OCI-LY7 (cell line): ENCODE measurements at regions not wholly inside any gene's neighbourhood (a gene's known extent, or its start where the extent isn't known, plus 50 kb on each side); places are given as distances from the start of the nearest gene placed in this dataset.

Experiments used
- BruUV-seq: library from RNA; stranded (reverse); fragments of 400-500 nt; replicated peaks from 2 replicates; lab custom pipeline; 2021; lab: Mats Ljungman, UMichigan
- CTCF ChIA-PET: fragments of 300-600 bp; sonication (Branson Sonifier 250); formaldehyde crosslinking; loops from one replicate; lab custom pipeline; 2022; ENCODE audit warnings: antibody characterized with exemption; ENCODE audit not compliant: unreplicated experiment; lab: Charles Lee
- POLR2A ChIA-PET: fragments of 300-600 bp; sonication (Branson Sonifier 250); formaldehyde crosslinking; loops from one replicate; lab custom pipeline; 2022; ENCODE audit warnings: antibody characterized with exemption; lab: Charles Lee
- DNase-seq: peaks from one replicate; pipeline ENCODE4 v3.0.0-alpha.2; 2015; ENCODE audit warnings: low spot score
- H2AFZ ChIP-seq: fragments of 200-600 bp; sonication (generic), shearing (Covaris generic); 2 replicates; pipeline ENCODE4 v1.6.1; 2014; ENCODE audit warnings: mild to moderate bottlenecking, antibody characterized with exemption, low read length, moderate library complexity
- H3K27ac ChIP-seq: fragments of 200-600 bp; sonication (generic); 2 replicates; pipeline ENCODE4 v1.5.1; 2014; ENCODE audit warnings: mixed run types, low read depth, mild to moderate bottlenecking, moderate library complexity, low read length, inconsistent platforms; ENCODE audit not compliant: poor library complexity, severe bottlenecking
- H3K36me3 ChIP-seq: fragments of 200-600 bp; sonication (generic); 2 replicates; pipeline ENCODE4 v1.6.1; 2014; ENCODE audit warnings: mild to moderate bottlenecking, antibody characterized with exemption, low read length, moderate library complexity, mixed read lengths; ENCODE audit not compliant: insufficient read depth
- H3K4me1 ChIP-seq: fragments of 200-600 bp; sonication (generic); 2 replicates; pipeline ENCODE4 v1.5.1; 2014; ENCODE audit warnings: mild to moderate bottlenecking, low read length; ENCODE audit not compliant: insufficient read depth, poor library complexity, severe bottlenecking
- H3K4me2 ChIP-seq: fragments of 200-600 bp; sonication (generic); 2 replicates; pipeline ENCODE4 v1.6.1; 2014; ENCODE audit warnings: mild to moderate bottlenecking, low read length
- H3K4me3 ChIP-seq: fragments of 200-600 bp; sonication (generic); 2 replicates; pipeline ENCODE4 v1.5.1; 2014; ENCODE audit warnings: mild to moderate bottlenecking, low read depth, low read length; ENCODE audit not compliant: poor library complexity, severe bottlenecking
- H3K79me2 ChIP-seq: fragments of 200-600 bp; sonication (generic); 2 replicates; pipeline ENCODE4 v1.6.1; 2016; ENCODE audit warnings: low read depth, mild to moderate bottlenecking, low read length, moderate library complexity, mixed read lengths; ENCODE audit not compliant: insufficient read depth
- H3K9me2 ChIP-seq: fragments of 200-600 bp; sonication (generic); 2 replicates; pipeline ENCODE4 v1.6.1; 2016; ENCODE audit warnings: mild to moderate bottlenecking, low read length, mixed read lengths; ENCODE audit not compliant: insufficient read depth
- H3K9me3 ChIP-seq: fragments of 200-600 bp; sonication (generic); 2 replicates; pipeline ENCODE4 v1.6.1; 2014; ENCODE audit warnings: mild to moderate bottlenecking, mixed run types, low read length, mixed read lengths
- H4K20me1 ChIP-seq: fragments of 200-600 bp; sonication (generic); 2 replicates; pipeline ENCODE4 v1.6.1; 2014; ENCODE audit warnings: mild to moderate bottlenecking, antibody characterized with exemption, low read length, moderate library complexity, mixed read lengths; ENCODE audit not compliant: insufficient read depth
- EZH2phosphoT487 ChIP-seq: fragments of 200-600 bp; sonication (generic); IDR thresholded peaks from 2 replicates; pipeline ENCODE4 v1.6.1; 2018; ENCODE audit warnings: low read depth, borderline replicate concordance, mild to moderate bottlenecking, mixed run types, antibody characterized with exemption, low read length, moderate library complexity, mixed read lengths
- intact Hi-C: fragments of 100-400 bp; cut with micrococcal nuclease; formaldehyde crosslinking; loops from one replicate; pipeline ENCODE4 v1.10.0; 2022; ENCODE audit not compliant: unreplicated experiment
- TF ChIP-seq, protein P1 (sequence below): fragments of 200-600 bp; sonication (generic); conservative IDR thresholded peaks from 2 replicates; pipeline ENCODE4 v1.5.1; 2014; ENCODE audit warnings: mild to moderate bottlenecking, antibody characterized with exemption, low read length, moderate library complexity, mixed read lengths

DNA sequence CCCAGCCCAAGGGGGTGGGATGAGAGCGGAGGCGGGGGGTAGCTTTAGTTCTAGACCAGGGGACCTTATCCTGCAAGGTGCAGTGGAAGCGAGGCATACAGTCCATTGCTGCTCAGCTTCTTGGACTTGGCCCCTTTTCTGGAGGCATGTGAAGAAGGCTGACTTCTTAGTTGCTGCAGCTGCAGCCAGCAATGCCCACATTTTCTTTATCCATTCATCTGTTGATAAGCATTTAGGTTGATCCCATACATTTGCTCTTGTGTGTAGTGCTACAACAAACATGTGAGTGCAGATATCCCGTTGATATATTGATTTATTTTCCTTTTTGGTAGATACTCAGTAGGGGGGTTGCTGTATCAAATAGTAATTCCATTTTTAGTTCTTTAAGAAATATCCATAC, 461.2 kb upstream of the IMPG1 start:
- CTCF ChIA-PET, result no interaction called here
- no TSS peak for BruUV-seq
- TF ChIP-seq, protein P1, sequence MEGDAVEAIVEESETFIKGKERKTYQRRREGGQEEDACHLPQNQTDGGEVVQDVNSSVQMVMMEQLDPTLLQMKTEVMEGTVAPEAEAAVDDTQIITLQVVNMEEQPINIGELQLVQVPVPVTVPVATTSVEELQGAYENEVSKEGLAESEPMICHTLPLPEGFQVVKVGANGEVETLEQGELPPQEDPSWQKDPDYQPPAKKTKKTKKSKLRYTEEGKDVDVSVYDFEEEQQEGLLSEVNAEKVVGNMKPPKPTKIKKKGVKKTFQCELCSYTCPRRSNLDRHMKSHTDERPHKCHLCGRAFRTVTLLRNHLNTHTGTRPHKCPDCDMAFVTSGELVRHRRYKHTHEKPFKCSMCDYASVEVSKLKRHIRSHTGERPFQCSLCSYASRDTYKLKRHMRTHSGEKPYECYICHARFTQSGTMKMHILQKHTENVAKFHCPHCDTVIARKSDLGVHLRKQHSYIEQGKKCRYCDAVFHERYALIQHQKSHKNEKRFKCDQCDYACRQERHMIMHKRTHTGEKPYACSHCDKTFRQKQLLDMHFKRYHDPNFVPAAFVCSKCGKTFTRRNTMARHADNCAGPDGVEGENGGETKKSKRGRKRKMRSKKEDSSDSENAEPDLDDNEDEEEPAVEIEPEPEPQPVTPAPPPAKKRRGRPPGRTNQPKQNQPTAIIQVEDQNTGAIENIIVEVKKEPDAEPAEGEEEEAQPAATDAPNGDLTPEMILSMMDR, result no peak
- TF ChIP-seq EZH2phosphoT487, result no peak
- no peaks in the 10 kb centered on the region for H3K4me1 ChIP-seq
- H3K9me3 ChIP-seq, result no peaks in the 10 kb centered on the region
- no peak overlapping the region for H3K27ac ChIP-seq
- no peak overlapping the region for H3K4me3 ChIP-seq
- no peaks in the 10 kb centered on the region for H3K79me2 ChIP-seq
- no peak for DNase-seq
- H4K20me1 ChIP-seq, result no peaks in the 10 kb centered on the region
- H2AFZ ChIP-seq, result no peak overlapping the region
- H3K4me2 ChIP-seq, result no peak overlapping the region
- POLR2A ChIA-PET, result interaction anchor here (0.7 kb wide), 1 partner anchor 70 kb away, joined by 3 read pairs; no protein-coding TSS in a partner anchor
- H3K36me3 ChIP-seq, result no peaks in the 10 kb centered on the region
- intact Hi-C loops, result no loop called here
- no peaks in the 10 kb centered on the region for H3K9me2 ChIP-seq

GRCh38 chr6:76532647-76533046, 460.2 kb upstream of the IMPG1 start:
- Histone ChIP-seq H3K79me2 (no peaks in the 10 kb centered on the region), H3K36me3 (no peaks in the 10 kb centered on the region), H4K20me1 (no peaks in the 10 kb centered on the region), H3K4me2 (no peak overlapping the region), H3K9me3 (no peaks in the 10 kb centered on the region), H3K9me2 (no peaks in the 10 kb centered on the region), H3K4me1 (no peaks in the 10 kb centered on the region), H3K27ac (no peak overlapping the region), H3K4me3 (no peak overlapping the region), H2AFZ (no peak overlapping the region)
- no peak for DNase-seq
- no TSS peak for BruUV-seq
- ChIA-PET POLR2A (no interaction called here), CTCF (no interaction called here)
- TF ChIP-seq, protein P1, result no peak
- no peak for TF ChIP-seq EZH2phosphoT487
- intact Hi-C loops, result no loop called here

- no peak overlapping the region for H3K4me2 ChIP-seq
- no peaks in the 10 kb centered on the region for H3K79me2 ChIP-seq
- no peak for DNase-seq
- H3K4me3 ChIP-seq, result no peak overlapping the region
- H3K9me2 ChIP-seq, result no peaks in the 10 kb centered on the region
- H2AFZ ChIP-seq, result no peak overlapping the region
- H3K4me1 ChIP-seq, result no peaks in the 10 kb centered on the region
- intact Hi-C loops, result no loop called here
- ChIA-PET CTCF (no interaction called here), POLR2A (no interaction called here)
- H3K27ac ChIP-seq, result no peak overlapping the region
- no TSS peak for BruUV-seq
- TF ChIP-seq, protein P1, result no peak
- no peak for TF ChIP-seq EZH2phosphoT487
- H3K36me3 ChIP-seq, result no peaks in the 10 kb centered on the region
- no peaks in the 10 kb centered on the region for H3K9me3 ChIP-seq
- H4K20me1 ChIP-seq, result no peaks in the 10 kb centered on the region
Measured at GRCh38 chr6:76518443-76518842, 446.0 kb upstream of the IMPG1 start.
